ENCODE measurements at regions not wholly inside any gene's neighbourhood (a gene's known extent, or its start where the extent isn't known, plus 50 kb on each side); places are given as distances from the start of the nearest gene placed in this dataset.

DNA sequence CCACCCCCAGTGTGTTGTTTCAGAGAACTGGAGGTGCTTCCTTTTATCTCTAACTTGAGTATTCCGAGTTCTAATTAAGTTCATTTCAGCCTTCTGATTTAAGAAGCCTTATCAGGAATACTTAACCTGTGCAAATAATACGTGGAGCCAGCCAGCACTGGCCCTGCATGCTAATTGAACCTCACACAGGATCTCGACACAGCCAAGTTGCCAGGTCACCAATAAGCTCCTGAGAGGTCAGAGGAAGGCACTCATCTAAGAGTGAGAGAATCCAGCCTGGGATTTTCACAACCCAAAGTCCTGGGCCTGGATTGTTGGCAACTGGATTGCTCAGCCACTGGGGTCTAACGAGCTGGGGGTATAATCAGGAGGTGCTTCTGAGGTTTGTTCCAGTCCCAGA, 157.7 kb upstream of the LRFN2 start:
- TF ChIP-seq, protein P1, sequence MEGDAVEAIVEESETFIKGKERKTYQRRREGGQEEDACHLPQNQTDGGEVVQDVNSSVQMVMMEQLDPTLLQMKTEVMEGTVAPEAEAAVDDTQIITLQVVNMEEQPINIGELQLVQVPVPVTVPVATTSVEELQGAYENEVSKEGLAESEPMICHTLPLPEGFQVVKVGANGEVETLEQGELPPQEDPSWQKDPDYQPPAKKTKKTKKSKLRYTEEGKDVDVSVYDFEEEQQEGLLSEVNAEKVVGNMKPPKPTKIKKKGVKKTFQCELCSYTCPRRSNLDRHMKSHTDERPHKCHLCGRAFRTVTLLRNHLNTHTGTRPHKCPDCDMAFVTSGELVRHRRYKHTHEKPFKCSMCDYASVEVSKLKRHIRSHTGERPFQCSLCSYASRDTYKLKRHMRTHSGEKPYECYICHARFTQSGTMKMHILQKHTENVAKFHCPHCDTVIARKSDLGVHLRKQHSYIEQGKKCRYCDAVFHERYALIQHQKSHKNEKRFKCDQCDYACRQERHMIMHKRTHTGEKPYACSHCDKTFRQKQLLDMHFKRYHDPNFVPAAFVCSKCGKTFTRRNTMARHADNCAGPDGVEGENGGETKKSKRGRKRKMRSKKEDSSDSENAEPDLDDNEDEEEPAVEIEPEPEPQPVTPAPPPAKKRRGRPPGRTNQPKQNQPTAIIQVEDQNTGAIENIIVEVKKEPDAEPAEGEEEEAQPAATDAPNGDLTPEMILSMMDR (conservative IDR thresholded peaks at IDR 0.05; ENCODE audit: low read length), result no peak
- H3K4me3 ChIP-seq (ENCODE audit: low read length), result no peak overlapping the region
- DNase-seq (ENCODE audit: low read depth), result no peak

DNA sequence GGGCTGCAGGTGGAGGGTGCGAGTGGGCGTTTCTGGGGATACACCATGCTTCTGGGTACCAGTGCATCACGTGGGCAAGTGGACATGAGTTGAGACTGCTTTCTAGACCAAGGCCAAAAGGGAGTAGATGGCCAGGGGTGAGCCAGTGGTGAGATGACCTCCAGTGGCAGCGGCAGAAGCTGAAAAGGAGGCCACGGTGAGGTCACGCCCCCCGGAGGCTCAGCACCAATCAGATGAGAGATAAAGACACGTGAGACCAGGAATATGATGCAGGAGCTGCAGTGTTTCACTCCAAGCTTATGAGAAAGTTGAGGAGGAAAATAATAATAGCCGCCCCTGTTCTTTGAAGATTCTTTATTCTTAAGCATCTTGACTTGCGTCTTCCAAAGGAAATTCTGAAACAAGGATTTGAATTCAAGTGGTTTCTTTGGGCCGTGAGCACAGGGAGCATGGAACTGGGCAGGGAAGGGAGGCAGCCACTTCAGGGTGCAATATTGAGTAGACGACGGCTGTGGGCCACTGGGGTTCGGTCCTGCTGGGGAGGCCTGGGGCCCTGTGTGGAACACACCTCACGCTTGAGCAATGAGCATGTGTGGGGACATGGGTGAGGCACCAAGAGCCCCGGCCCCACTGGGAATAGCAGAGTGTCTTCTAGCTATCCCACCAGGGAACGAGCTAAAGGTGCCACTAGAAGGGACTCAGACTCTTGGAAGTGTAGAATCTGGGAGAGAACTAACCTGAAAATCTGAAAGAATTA, 156.7 kb upstream of the LRFN2 start:
- H3K4me3 ChIP-seq (ENCODE audit: low read length), result no peak overlapping the region
- DNase-seq (ENCODE audit: low read depth), result no peak
- TF ChIP-seq, protein P1 (conservative IDR thresholded peaks at IDR 0.05; ENCODE audit: low read length), result no peak

DNA sequence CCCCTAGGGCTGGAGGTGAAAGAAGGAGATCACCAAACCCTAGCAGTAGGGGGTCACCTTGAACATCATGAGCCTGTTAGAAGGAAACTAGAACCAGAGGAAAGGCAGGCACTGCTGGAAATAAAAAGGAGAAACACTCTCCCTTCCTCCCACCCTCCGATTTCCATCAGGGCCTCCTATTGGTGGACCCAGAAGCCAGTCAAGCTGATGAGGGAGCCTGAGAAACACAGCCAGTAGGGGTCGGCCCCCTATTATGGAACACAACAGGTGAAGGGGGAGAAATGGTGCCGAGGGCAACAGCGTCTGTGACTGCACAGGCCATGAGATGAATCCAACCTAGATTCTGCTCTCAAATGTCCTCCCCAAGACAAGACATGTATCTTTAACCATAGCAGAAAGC, 156.1 kb upstream of the LRFN2 start:
- DNase-seq (ENCODE audit: low read depth), result no peak
- TF ChIP-seq, protein P1 (conservative IDR thresholded peaks at IDR 0.05; ENCODE audit: low read length), result no peak
- no peak overlapping the region for H3K4me3 ChIP-seq (ENCODE audit: low read length)

DNA sequence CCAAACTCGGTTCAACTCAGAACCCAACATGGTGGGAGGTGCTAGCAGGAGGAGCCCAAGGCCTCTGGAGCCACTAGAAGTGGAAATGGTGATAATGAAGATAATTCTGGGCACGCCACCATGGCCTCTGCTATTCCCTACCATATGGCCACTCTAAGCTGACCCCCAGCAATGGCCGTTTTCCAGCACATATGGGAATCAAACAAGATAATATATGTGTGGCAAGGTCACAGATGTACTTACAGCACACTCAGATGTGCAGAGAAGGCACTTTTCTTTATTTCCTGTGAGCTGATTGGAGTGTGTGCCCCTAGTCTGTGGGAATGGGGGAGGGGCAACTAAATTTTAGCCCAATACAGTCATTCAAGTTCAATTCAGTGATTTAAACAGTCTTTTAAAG, 153.4 kb upstream of the LRFN2 start:
- no peak for DNase-seq (ENCODE audit: low read depth)
- H3K4me3 ChIP-seq (ENCODE audit: low read length), result no peak overlapping the region
- TF ChIP-seq, protein P1 (conservative IDR thresholded peaks at IDR 0.05; ENCODE audit: low read length), result no peak

GRCh38 chr6:40738551-40739193, 151.5 kb upstream of the LRFN2 start:
- TF ChIP-seq, protein P1 (conservative IDR thresholded peaks at IDR 0.05; ENCODE audit: low read length), result no peak
- peak; percentile 55 for DNase-seq (ENCODE audit: low read depth)
- H3K4me3 ChIP-seq (ENCODE audit: low read length), result no peak overlapping the region

- TF ChIP-seq, protein P1 (conservative IDR thresholded peaks at IDR 0.05; ENCODE audit: low read length), result no peak
Measured at GRCh38 chr6:40735521-40735920, 148.4 kb upstream of the LRFN2 start.

DNA sequence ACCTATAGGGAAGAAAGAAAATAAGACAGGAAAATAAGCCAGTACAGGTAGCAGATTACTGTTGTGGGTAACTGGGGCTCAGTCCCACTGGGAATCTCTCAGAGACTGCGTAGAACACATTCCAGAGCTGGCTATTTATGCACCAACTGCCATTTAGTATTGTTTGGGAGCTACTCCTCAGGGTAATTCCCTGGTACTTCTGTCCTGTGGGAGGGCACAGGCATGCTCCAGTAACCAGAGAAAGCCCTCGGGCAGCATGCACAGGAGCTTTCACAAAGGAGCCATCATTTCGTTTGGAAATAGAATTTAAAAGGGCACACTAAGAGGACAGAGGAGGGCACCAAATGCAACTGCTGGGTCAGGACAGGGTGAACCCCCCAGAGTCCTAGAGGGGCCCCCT, 148.0 kb upstream of the LRFN2 start:
- DNase-seq (ENCODE audit: low read depth), result no peak
- no peak overlapping the region for H3K4me3 ChIP-seq (ENCODE audit: low read length)
- TF ChIP-seq, protein P1 (conservative IDR thresholded peaks at IDR 0.05; ENCODE audit: low read length), result no peak

More at GRCh38 chr6:40735521-40735920, 148.4 kb upstream of the LRFN2 start:
- no peak for DNase-seq (ENCODE audit: low read depth)
- H3K4me3 ChIP-seq (ENCODE audit: low read length), result no peak overlapping the region
